ENCODE measurements at regions not wholly inside any gene's neighbourhood (a gene's known extent, or its start where the extent isn't known, plus 50 kb on each side); places are given as distances from the start of the nearest gene placed in this dataset.

DNA sequence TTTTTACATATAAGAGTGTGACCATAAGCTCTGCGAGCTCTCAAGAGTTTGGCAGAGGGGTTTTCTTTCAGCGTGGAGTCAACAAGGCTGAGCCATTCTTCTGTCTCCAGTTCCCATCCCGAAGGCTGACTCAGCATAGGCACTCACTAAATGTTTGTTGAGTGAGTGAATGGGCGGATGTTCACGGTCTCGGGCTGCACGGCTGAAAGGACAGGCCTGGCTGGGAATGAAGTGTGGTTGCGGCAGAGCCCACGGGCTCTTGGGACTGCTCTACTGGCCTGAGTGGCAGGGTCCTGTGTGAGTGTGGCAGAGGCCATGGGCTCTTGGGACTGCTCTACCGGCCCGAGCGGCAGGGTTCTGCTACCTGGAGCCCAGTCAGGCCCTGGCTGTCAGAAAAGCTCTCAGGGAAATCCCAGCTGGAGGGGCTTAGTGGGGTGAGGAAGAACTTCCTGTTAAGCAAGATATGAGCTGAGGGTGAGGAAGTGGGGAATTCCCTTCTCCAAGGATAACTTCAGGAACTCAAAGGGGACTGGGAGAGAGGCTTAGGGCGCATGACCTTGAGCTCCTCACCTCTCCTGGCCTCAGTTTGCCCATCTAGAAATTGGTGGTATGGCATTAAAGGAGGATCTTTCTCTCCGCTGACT lies 56.6 kb upstream of the C1orf174 start:
- H3K9ac ChIP-seq (replicated peaks; ENCODE audit: extremely low read depth, insufficient read depth, low read length) = no peak overlapping the region
- no peak for TF ChIP-seq FOS (IDR thresholded peaks at IDR 0.05; ENCODE audit: borderline replicate concordance, insufficient read depth, low read length)
- no peak for TF ChIP-seq POLR2A (IDR thresholded peaks at IDR 0.05; ENCODE audit: low read depth, low read length)
- TF ChIP-seq, protein P1, sequence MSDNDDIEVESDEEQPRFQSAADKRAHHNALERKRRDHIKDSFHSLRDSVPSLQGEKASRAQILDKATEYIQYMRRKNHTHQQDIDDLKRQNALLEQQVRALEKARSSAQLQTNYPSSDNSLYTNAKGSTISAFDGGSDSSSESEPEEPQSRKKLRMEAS (IDR thresholded peaks at IDR 0.05; ENCODE audit: insufficient read depth, insufficient read length) = no peak
- TF ChIP-seq EZH2 (IDR thresholded peaks at IDR 0.05; ENCODE audit: borderline replicate concordance, low read depth, low read length, severe bottlenecking) = no peak
- TF ChIP-seq MYC (IDR thresholded peaks at IDR 0.05; ENCODE audit: low read depth, low read length) = no peak
- TF ChIP-seq JUN (IDR thresholded peaks at IDR 0.05; ENCODE audit: borderline replicate concordance, insufficient read depth, insufficient read length, low read depth) = no peak
- no peak for TF ChIP-seq GATA2 (IDR thresholded peaks at IDR 0.05; ENCODE audit: insufficient read depth, insufficient read length, low read depth, low read length)
- TF ChIP-seq POLR2AphosphoS5 (IDR thresholded peaks at IDR 0.05; ENCODE audit: insufficient read depth, low read depth, low read length) = no peak
- TF ChIP-seq, protein P2, sequence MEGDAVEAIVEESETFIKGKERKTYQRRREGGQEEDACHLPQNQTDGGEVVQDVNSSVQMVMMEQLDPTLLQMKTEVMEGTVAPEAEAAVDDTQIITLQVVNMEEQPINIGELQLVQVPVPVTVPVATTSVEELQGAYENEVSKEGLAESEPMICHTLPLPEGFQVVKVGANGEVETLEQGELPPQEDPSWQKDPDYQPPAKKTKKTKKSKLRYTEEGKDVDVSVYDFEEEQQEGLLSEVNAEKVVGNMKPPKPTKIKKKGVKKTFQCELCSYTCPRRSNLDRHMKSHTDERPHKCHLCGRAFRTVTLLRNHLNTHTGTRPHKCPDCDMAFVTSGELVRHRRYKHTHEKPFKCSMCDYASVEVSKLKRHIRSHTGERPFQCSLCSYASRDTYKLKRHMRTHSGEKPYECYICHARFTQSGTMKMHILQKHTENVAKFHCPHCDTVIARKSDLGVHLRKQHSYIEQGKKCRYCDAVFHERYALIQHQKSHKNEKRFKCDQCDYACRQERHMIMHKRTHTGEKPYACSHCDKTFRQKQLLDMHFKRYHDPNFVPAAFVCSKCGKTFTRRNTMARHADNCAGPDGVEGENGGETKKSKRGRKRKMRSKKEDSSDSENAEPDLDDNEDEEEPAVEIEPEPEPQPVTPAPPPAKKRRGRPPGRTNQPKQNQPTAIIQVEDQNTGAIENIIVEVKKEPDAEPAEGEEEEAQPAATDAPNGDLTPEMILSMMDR (IDR thresholded peaks at IDR 0.05; ENCODE audit: extremely low read depth in 1 of 2, insufficient read depth in 1 of 2, low read depth in 1 of 2, low read length in 2 of 2) = no peak
- ChIA-PET CTCF (no interaction called here), POLR2A (no interaction called here)
- H4K20me1 ChIP-seq (replicated peaks; ENCODE audit: control insufficient read depth, extremely low read depth, insufficient read depth, low read length) = no peaks in the 10 kb centered on the region
- no peak overlapping the region for H2AFZ ChIP-seq (ENCODE audit: low read depth, low read length)
- H3K27me3 ChIP-seq (ENCODE audit: control insufficient read depth in 2 of 2, insufficient read depth in 2 of 2, low read length in 2 of 2) = no peaks in the 10 kb centered on the region
- FAIRE-seq = no peak
- DNase-seq (ENCODE audit: low read depth, low spot score) = no peak
- no peak overlapping the region for H3K4me3 ChIP-seq (replicated peaks in 1 of 3; ENCODE audit: insufficient read depth in 1 of 3, low read depth in 1 of 3, low read length in 3 of 3)
- H3K27ac ChIP-seq (ENCODE audit: insufficient read depth, low read depth, low read length) = no peak overlapping the region
- H3K79me2 ChIP-seq (ENCODE audit: control insufficient read depth, insufficient read depth, low read length) = no peaks in the 10 kb centered on the region
- H3K9me3 ChIP-seq (replicated peaks; ENCODE audit: control insufficient read depth, insufficient read depth, low read length) = no peaks in the 10 kb centered on the region
- H3K36me3 ChIP-seq (ENCODE audit: control insufficient read depth in 2 of 2, extremely low read depth in 1 of 2, insufficient read depth in 2 of 2, low read length in 2 of 2) = no peaks in the 10 kb centered on the region
- H3K9me1 ChIP-seq (replicated peaks; ENCODE audit: control insufficient read depth, extremely low read depth, insufficient read depth, low read length) = no peaks in the 10 kb centered on the region
- H3K4me2 ChIP-seq (ENCODE audit: insufficient read depth, low read length) = no peak overlapping the region
- dilution Hi-C loops (cut with MboI; ENCODE audit: extremely low pct_ligation_motif_present, low sequenced_read_pairs) (no loop called here), intact Hi-C loops (cut with micrococcal nuclease) (no loop called here)
- no TSS peak for BruUV-seq (replicated peaks)
- H3K4me1 ChIP-seq (ENCODE audit: control insufficient read depth, extremely low read depth, insufficient read depth, low read length) = no peaks in the 10 kb centered on the region
